H1 (cell line): ENCODE measurements at regions not wholly inside any gene's neighbourhood (a gene's known extent, or its start where the extent isn't known, plus 50 kb on each side); places are given as distances from the start of the nearest gene placed in this dataset.

Experiments
- HDAC6 ChIP-seq: IDR thresholded peaks from one replicate; pipeline ENCODE4 v1.7.1; 2012; ENCODE audit warnings: low read depth, mild to moderate bottlenecking, inconsistent platforms, low read length, moderate library complexity
- KDM1A ChIP-seq: fragments of 200-600, 300-600 bp; sonication (generic); IDR thresholded peaks from 2 replicates; pipeline ENCODE4 v1.7.1; 2016; ENCODE audit warnings: mild to moderate bottlenecking, low read length, borderline replicate concordance
- KDM5A ChIP-seq: fragments of 200-600 bp; IDR thresholded peaks from 2 replicates; pipeline ENCODE4 v1.7.1; 2012; ENCODE audit warnings: mild to moderate bottlenecking, low read length, inconsistent platforms, mixed read lengths
- POU5F1 ChIP-seq: IDR thresholded peaks from 2 replicates; pipeline ENCODE4 v1.6.1; 2011; ENCODE audit warnings: low read depth, mild to moderate bottlenecking, low read length, moderate library complexity
- ZNF274 ChIP-seq: IDR thresholded peaks from 2 replicates; pipeline ENCODE4 v1.7.0; 2012; ENCODE audit warnings: low read length, borderline replicate concordance; ENCODE audit errors: extremely low read depth

DNA sequence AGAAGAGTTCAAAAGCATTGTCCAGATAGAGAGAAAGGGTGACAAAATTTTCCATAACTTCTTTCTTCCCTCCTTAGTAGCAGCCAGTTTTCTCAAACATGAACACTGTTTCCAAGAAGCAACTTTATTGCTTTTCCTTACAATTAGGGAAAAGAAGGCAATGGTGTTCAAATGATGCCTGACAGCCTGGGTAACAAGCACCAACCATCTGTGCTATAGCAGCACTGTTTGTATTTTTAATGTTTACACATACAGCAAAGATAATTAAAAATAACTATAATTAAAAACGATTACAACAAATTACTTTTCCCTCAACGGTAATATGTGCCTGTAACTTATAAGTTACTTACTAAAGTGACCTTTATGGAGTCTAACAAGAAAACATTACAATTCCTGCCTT lies 450.6 kb upstream of the LMO3 start (continued):
- TF ChIP-seq KDM1A (no peak), KDM5A (no peak), ZNF274 (no peak), HDAC6 (no peak), POU5F1 (no peak)
